DND-41 (cell line): ENCODE measurements at regions not wholly inside any gene's neighbourhood (a gene's known extent, or its start where the extent isn't known, plus 50 kb on each side); places are given as distances from the start of the nearest gene placed in this dataset.

Experiments used
- ATAC-seq: fragments of 200-7000 bp; cut with Tn5 transposase; 3 replicates; pipeline ENCODE4 v1.9.1; 2021; ENCODE audit warnings: low read depth; ENCODE audit not compliant: insufficient read depth
- DNase-seq: peaks from one replicate; pipeline ENCODE4 v3.0.0-alpha.2; 2020
- H2AFZ ChIP-seq: 2 replicates; pipeline ENCODE4 v1.6.0; 2012; ENCODE audit warnings: low read depth, low read length
- H3K27ac ChIP-seq: 2 replicates; pipeline ENCODE4 v1.5.1; 2012; ENCODE audit warnings: low read length, inconsistent platforms
- H3K27me3 ChIP-seq: fragments of 200-600 bp; sonication (generic); 2 replicates; pipeline ENCODE4 v1.6.0; 2012; ENCODE audit warnings: low read length, mild to moderate bottlenecking, inconsistent platforms; ENCODE audit not compliant: insufficient read depth, poor library complexity
- H3K36me3 ChIP-seq: 2 replicates; pipeline ENCODE4 v1.5.1; 2012; ENCODE audit warnings: low read length, inconsistent platforms; ENCODE audit not compliant: insufficient read depth
- H3K4me1 ChIP-seq: 2 replicates; pipeline ENCODE4 v1.5.1; 2012; ENCODE audit warnings: mild to moderate bottlenecking, low read length; ENCODE audit not compliant: insufficient read depth
- H3K4me2 ChIP-seq: 2 replicates; pipeline ENCODE4 v1.6.0; 2012; ENCODE audit warnings: mild to moderate bottlenecking, moderate library complexity, low read length, inconsistent platforms; ENCODE audit not compliant: insufficient read depth
- H3K4me3 ChIP-seq, 2 experiments: fragments of 200-600 bp in 1 of 2; shearing (Covaris generic) in 1 of 2; 2 replicates each; pipeline ENCODE4 v1.5.1; 2012 to 2016; ENCODE audit warnings: inconsistent platforms in 2 of 2, low read length in 2 of 2, mild to moderate bottlenecking in 2 of 2, low read depth in 1 of 2, moderate library complexity in 1 of 2
- H3K79me2 ChIP-seq: 2 replicates; pipeline ENCODE4 v1.6.0; 2012; ENCODE audit warnings: low read length, inconsistent platforms; ENCODE audit not compliant: insufficient read depth
- H3K9ac ChIP-seq: 2 replicates; pipeline ENCODE4 v1.6.0; 2012; ENCODE audit warnings: low read depth, mild to moderate bottlenecking, inconsistent platforms, low read length, moderate library complexity
- H3K9me3 ChIP-seq: 2 replicates; pipeline ENCODE4 v1.5.1; 2012; ENCODE audit warnings: low read length, moderate library complexity, mild to moderate bottlenecking, inconsistent platforms; ENCODE audit not compliant: insufficient read depth, severe bottlenecking
- H4K20me1 ChIP-seq: 2 replicates; pipeline ENCODE4 v1.6.0; 2012; ENCODE audit warnings: low read length; ENCODE audit not compliant: insufficient read depth
- CTCF ChIP-seq: IDR thresholded peaks from 2 replicates; pipeline ENCODE4 v1.5.1; 2012; ENCODE audit warnings: borderline replicate concordance, low read length, moderate library complexity, mild to moderate bottlenecking; ENCODE audit not compliant: poor library complexity, severe bottlenecking; ENCODE audit errors: extremely low read depth
- EZH2 ChIP-seq: IDR thresholded peaks from 3 replicates; pipeline ENCODE4 v1.6.1; 2012; ENCODE audit warnings: borderline replicate concordance, low read depth, mild to moderate bottlenecking, moderate library complexity, low read length, inconsistent platforms; ENCODE audit not compliant: severe bottlenecking

GRCh38 chr4:125008676-125009075, 296.1 kb upstream of the ANKRD50 start:
- DNase-seq (no peak), ATAC-seq (no peak)
- no peak overlapping the region for H3K27ac ChIP-seq
- H3K36me3 ChIP-seq, result no peaks in the 10 kb centered on the region
- H3K4me2 ChIP-seq, result no peak overlapping the region
- H3K4me3 ChIP-seq, result no peak overlapping the region
- no peaks in the 10 kb centered on the region for H3K79me2 ChIP-seq
- H4K20me1 ChIP-seq, result no peaks in the 10 kb centered on the region
- H3K9me3 ChIP-seq, result no peaks in the 10 kb centered on the region
- no peak overlapping the region for H2AFZ ChIP-seq
- no peaks in the 10 kb centered on the region for H3K27me3 ChIP-seq
- no peak overlapping the region for H3K9ac ChIP-seq
- no peak for TF ChIP-seq CTCF
- TF ChIP-seq EZH2, result no peak
- no peaks in the 10 kb centered on the region for H3K4me1 ChIP-seq

- Histone ChIP-seq H4K20me1 (no peaks in the 10 kb centered on the region), H3K27me3 (no peaks in the 10 kb centered on the region), H3K79me2 (no peaks in the 10 kb centered on the region), H3K36me3 (no peaks in the 10 kb centered on the region), H3K4me3 (no peak overlapping the region), H3K27ac (no peak overlapping the region), H3K9me3 (no peaks in the 10 kb centered on the region), H3K9ac (no peak overlapping the region), H2AFZ (no peak overlapping the region), H3K4me2 (no peak overlapping the region), H3K4me1 (no peaks in the 10 kb centered on the region)
- no peak for TF ChIP-seq CTCF
- TF ChIP-seq EZH2, result no peak
- no peak for DNase-seq
- no peak for ATAC-seq
Measured at GRCh38 chr4:125004676-125005075, 292.1 kb upstream of the ANKRD50 start.

- Histone ChIP-seq H3K9me3 (no peaks in the 10 kb centered on the region), H3K27ac (no peak overlapping the region), H3K27me3 (no peaks in the 10 kb centered on the region), H4K20me1 (no peaks in the 10 kb centered on the region), H3K4me2 (no peak overlapping the region), H2AFZ (no peak overlapping the region), H3K4me3 (no peak overlapping the region), H3K79me2 (no peaks in the 10 kb centered on the region), H3K4me1 (no peaks in the 10 kb centered on the region), H3K36me3 (no peaks in the 10 kb centered on the region), H3K9ac (no peak overlapping the region)
- no peak for DNase-seq
- no peak for ATAC-seq
- TF ChIP-seq EZH2 (no peak), CTCF (no peak)
Measured at GRCh38 chr4:125003840-125004239, 291.3 kb upstream of the ANKRD50 start.

GRCh38 chr4:124997991-124998390, 285.5 kb upstream of the ANKRD50 start:
- no peak for ATAC-seq
- H3K9me3 ChIP-seq, result no peaks in the 10 kb centered on the region
- H3K27me3 ChIP-seq, result no peaks in the 10 kb centered on the region
- H3K9ac ChIP-seq, result no peak overlapping the region
- H2AFZ ChIP-seq, result no peak overlapping the region
- no peaks in the 10 kb centered on the region for H3K36me3 ChIP-seq
- H3K27ac ChIP-seq, result no peak overlapping the region
- TF ChIP-seq EZH2 (no peak), CTCF (no peak)
- H3K4me1 ChIP-seq, result no peaks in the 10 kb centered on the region
- no peak overlapping the region for H3K4me2 ChIP-seq
- no peak for DNase-seq
- no peaks in the 10 kb centered on the region for H4K20me1 ChIP-seq
- no peak overlapping the region for H3K4me3 ChIP-seq
- H3K79me2 ChIP-seq, result no peaks in the 10 kb centered on the region
